ENCODE measurements at regions not wholly inside any gene's neighbourhood (a gene's known extent, or its start where the extent isn't known, plus 50 kb on each side); places are given as distances from the start of the nearest gene placed in this dataset.

- FAIRE-seq (no peak), DNase-seq (ENCODE audit: insufficient read length, low spot score) (no peak)
- TF ChIP-seq CTCF (IDR thresholded peaks at IDR 0.05; ENCODE audit: insufficient read depth, missing control alignments), result no peak
These were observed 61.6 kb downstream of the CCR1 start for GRCh38 chr3:46146548-46146947.

GRCh38 chr3:46146021-46146420 is 62.1 kb downstream of the CCR1 start:
- FAIRE-seq (no peak), DNase-seq (ENCODE audit: insufficient read length, low spot score) (no peak)
- no peak for TF ChIP-seq CTCF (IDR thresholded peaks at IDR 0.05; ENCODE audit: insufficient read depth, missing control alignments)

GRCh38 chr3:46145147-46145546 is 63.0 kb downstream of the CCR1 start:
- no peak for TF ChIP-seq CTCF (IDR thresholded peaks at IDR 0.05; ENCODE audit: insufficient read depth, missing control alignments)
- FAIRE-seq, result no peak

GRCh38 chr3:46143951-46144473 is 64.1 kb downstream of the CCR1 start:
- no peak for FAIRE-seq
- no peak for TF ChIP-seq CTCF (IDR thresholded peaks at IDR 0.05; ENCODE audit: insufficient read depth, missing control alignments)
- DNase-seq (ENCODE audit: insufficient read length, low spot score), result no peak

More at GRCh38 chr3:46145147-46145546, 63.0 kb downstream of the CCR1 start:
- DNase-seq (ENCODE audit: insufficient read length, low spot score), result no peak

- no peak for TF ChIP-seq CTCF (IDR thresholded peaks at IDR 0.05; ENCODE audit: insufficient read depth, missing control alignments)
- DNase-seq (ENCODE audit: insufficient read length, low spot score) (no peak), FAIRE-seq (no peak)
These were observed 66.3 kb downstream of the CCR1 start for GRCh38 chr3:46141813-46142212.

GRCh38 chr3:46138581-46138980 is 69.5 kb downstream of the CCR1 start:
- no peak for TF ChIP-seq CTCF (IDR thresholded peaks at IDR 0.05; ENCODE audit: insufficient read depth, missing control alignments)
- FAIRE-seq, result no peak
- DNase-seq (ENCODE audit: insufficient read length, low spot score), result no peak

GRCh38 chr3:46135475-46135874 is 72.6 kb downstream of the CCR1 start:
- FAIRE-seq (no peak), DNase-seq (ENCODE audit: insufficient read length, low spot score) (no peak)
- TF ChIP-seq CTCF (IDR thresholded peaks at IDR 0.05; ENCODE audit: insufficient read depth, missing control alignments), result no peak
